22Rv1 (cell line): ENCODE measurements at regions not wholly inside any gene's neighbourhood (a gene's known extent, or its start where the extent isn't known, plus 50 kb on each side); places are given as distances from the start of the nearest gene placed in this dataset.

Experiments used
- H3K27ac ChIP-seq: fragments of 450-650 bp; 2 replicates; pipeline ENCODE4 v1.5.1; 2017
- ZFX ChIP-seq: fragments of 450-650 bp; IDR thresholded peaks from 2 replicates; pipeline ENCODE4 v1.6.1; 2017; ENCODE audit warnings: antibody characterized with exemption, borderline replicate concordance
- TF ChIP-seq, protein P1 (sequence below): fragments of 450-650 bp; IDR thresholded peaks from 2 replicates; pipeline ENCODE4 v1.5.1; 2017; ENCODE audit warnings: mild to moderate bottlenecking

DNA sequence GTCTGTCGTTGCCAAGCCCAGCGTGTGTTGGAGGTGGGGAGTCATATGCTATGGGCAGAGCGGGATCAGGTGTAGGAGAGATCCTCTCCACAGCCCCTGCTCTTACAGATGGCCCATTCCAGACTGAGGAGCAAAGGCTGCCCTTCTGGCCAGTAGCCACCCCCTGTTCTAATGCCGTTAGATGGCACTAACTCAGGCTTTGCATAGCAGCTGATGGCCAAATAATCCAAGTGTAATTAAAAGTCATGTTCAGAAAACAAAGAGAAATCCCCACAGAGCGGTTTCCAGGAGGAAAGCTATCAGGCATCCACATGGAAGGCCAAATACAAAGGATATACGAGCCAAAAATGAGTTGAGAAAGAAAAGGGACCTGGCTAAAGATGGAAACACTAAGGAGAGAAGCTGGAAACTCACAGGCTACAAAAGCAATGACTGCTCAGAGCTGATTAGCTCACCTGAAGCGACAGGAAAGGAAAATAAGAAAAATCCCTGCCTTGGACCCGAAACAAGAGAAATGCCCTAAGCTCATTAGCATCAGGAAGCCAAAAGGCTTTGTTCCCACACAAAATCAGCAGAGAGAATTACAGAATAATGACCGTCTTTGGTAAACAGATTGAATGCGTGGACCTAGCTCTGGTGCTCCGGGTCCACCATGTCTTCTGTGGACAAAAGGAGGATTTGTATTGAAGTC, 1002.4 kb upstream of the KLHL29 start:
- no peak overlapping the region for H3K27ac ChIP-seq
- TF ChIP-seq ZFX = no peak
- TF ChIP-seq, protein P1, sequence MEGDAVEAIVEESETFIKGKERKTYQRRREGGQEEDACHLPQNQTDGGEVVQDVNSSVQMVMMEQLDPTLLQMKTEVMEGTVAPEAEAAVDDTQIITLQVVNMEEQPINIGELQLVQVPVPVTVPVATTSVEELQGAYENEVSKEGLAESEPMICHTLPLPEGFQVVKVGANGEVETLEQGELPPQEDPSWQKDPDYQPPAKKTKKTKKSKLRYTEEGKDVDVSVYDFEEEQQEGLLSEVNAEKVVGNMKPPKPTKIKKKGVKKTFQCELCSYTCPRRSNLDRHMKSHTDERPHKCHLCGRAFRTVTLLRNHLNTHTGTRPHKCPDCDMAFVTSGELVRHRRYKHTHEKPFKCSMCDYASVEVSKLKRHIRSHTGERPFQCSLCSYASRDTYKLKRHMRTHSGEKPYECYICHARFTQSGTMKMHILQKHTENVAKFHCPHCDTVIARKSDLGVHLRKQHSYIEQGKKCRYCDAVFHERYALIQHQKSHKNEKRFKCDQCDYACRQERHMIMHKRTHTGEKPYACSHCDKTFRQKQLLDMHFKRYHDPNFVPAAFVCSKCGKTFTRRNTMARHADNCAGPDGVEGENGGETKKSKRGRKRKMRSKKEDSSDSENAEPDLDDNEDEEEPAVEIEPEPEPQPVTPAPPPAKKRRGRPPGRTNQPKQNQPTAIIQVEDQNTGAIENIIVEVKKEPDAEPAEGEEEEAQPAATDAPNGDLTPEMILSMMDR = no peak

DNA sequence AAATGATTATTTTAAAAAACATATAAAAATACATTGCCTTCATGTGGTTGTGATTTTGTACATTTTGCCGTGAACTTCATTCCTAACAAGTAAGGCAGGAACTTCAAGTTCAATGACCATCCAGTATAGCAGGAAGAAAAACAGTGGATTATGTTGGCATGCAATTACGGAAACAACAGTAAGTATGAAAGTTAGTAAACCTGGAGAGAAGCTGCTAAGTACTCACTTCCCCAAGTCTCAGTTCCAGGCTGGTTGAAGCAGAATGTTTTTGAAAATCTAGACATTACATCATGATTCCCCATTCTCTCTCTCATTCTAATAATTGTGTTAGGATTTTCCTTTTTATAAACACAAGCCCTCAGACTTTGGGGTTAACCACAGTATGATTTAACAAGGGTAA, 987.1 kb upstream of the KLHL29 start:
- no peak for TF ChIP-seq ZFX
- TF ChIP-seq, protein P1 = no peak

DNA sequence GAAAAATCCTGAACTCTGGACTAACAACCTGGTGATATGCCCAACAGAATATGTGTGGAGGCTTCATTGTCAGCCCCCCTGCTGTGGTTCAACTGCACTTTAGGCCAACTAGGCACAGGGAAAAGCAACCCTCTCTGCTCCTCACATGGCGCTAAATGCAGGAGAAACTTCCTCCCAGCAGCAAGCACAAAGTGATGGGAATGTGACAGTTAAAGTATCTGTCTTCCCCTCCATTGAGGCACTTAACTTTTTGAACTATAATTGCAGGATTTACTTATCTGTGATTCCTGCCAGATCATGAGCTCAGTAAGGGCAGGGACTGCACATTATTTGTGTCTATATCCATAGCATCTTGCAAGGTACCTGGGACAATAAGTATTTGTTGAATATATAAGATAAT, 981.2 kb upstream of the KLHL29 start:
- no peak overlapping the region for H3K27ac ChIP-seq
- TF ChIP-seq, protein P1 = no peak
- no peak for TF ChIP-seq ZFX

More for the DNA sequence above, 987.1 kb upstream of the KLHL29 start:
- no peak overlapping the region for H3K27ac ChIP-seq

DNA sequence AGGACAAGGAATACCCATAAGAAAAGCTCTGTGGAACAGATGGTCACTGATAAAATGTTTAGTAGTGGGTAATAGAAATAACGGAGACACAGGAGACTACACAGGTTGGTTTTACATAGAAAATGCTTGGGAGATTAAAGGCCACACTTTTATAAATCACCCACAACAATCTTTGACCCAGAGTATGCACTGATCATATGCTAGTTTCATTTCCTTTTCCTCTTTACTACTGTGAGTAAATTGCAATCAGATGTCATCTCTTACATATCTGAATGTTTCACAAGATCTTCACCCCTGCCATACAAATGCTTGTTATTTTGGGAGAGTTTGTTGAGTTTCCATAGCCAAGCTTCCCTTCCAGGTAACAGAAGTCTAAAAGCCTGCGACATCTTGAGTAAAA, 978.4 kb upstream of the KLHL29 start:
- no peak overlapping the region for H3K27ac ChIP-seq
- TF ChIP-seq, protein P1 = no peak
- no peak for TF ChIP-seq ZFX

DNA sequence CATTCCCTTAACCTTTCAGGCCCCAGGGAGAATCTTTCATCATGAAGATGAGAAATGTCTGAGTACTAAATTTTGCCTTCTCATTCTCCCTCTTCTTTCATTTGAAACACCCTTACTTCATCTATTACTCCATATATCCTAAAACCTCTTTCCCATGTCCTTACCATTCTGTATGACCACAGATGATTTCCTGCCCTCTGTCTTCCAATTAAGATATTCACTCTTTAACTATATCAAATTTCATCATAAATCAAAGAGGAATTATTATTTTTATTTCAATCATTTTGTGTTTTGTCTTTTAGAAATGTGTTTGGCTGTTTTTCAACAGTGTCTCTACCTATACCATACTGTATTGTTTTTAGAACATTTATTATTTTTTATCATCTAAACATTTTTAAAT, 964.9 kb upstream of the KLHL29 start:
- H3K27ac ChIP-seq = no peak overlapping the region
- TF ChIP-seq, protein P1 = no peak
- TF ChIP-seq ZFX = no peak

DNA sequence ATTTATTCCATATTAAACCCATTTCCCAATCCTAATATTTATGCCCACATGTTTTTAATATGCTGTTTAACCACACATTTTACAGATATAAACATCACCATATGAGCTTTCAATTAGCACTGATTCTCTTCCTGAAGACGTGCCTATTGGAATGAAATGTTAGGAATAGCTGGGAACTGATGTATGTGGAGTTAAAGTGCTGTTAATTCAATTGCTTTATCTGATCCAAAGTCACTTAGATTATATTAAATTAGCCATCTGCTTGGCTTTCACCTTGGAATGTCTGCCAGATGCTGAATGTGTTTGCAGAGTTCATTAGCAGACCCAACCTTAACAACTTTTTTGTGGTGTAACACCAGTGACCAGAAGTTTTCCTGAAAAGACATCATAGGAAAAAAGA, 942.9 kb upstream of the KLHL29 start:
- H3K27ac ChIP-seq = no peak overlapping the region
- no peak for TF ChIP-seq ZFX
- TF ChIP-seq, protein P1 = no peak

DNA sequence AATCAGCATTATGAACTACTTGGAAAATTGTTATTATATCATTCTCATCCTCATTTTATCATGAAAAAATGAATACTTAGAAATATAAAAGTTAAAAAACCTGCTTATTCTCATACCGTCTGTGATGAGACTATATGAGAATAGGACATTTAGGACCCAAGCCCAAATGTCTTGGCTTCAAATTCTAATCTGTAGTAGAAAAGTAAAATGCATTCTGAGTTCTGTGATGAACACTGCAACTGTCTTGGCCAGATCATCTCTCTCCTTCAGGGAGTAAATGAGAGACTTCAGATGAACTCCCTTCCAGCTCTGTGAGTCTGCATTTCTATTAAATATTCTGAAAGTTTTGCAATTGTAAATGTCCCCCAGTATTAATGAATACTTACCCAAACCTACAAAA, 940.7 kb upstream of the KLHL29 start:
- no peak overlapping the region for H3K27ac ChIP-seq
- TF ChIP-seq, protein P1 = no peak
- TF ChIP-seq ZFX = no peak
